ENCODE measurements at regions not wholly inside any gene's neighbourhood (a gene's known extent, or its start where the extent isn't known, plus 50 kb on each side); places are given as distances from the start of the nearest gene placed in this dataset.

- in situ Hi-C loops (cut with HindIII; ENCODE audit: low sequenced_read_pairs), result no loop called here
- DNase-seq (ENCODE audit: low read depth, low spot score), result no peak
- TF ChIP-seq CTCF (IDR thresholded peaks at IDR 0.05; ENCODE audit: low read depth, low read length), result no peak
- H3K4me3 ChIP-seq (ENCODE audit: low read depth, low read length), result no peak overlapping the region
Observed at GRCh38 chrX:113297437-113297836, 456.8 kb upstream of the AMOT start.

- TF ChIP-seq CTCF (IDR thresholded peaks at IDR 0.05; ENCODE audit: low read depth, low read length), result no peak
Observed at GRCh38 chrX:113289503-113289902, 448.9 kb upstream of the AMOT start.

GRCh38 chrX:113287761-113288160 lies 447.1 kb upstream of the AMOT start:
- DNase-seq (ENCODE audit: low read depth, low spot score), result no peak
- in situ Hi-C loops (cut with HindIII; ENCODE audit: low sequenced_read_pairs), result no loop called here
- no peak overlapping the region for H3K4me3 ChIP-seq (ENCODE audit: low read depth, low read length)
- TF ChIP-seq CTCF (IDR thresholded peaks at IDR 0.05; ENCODE audit: low read depth, low read length), result no peak

More at GRCh38 chrX:113289503-113289902, 448.9 kb upstream of the AMOT start:
- in situ Hi-C loops (cut with HindIII; ENCODE audit: low sequenced_read_pairs), result no loop called here
- H3K4me3 ChIP-seq (ENCODE audit: low read depth, low read length), result no peak overlapping the region
- DNase-seq (ENCODE audit: low read depth, low spot score), result no peak

- no peak for DNase-seq (ENCODE audit: low read depth, low spot score)
- in situ Hi-C loops (cut with HindIII; ENCODE audit: low sequenced_read_pairs), result no loop called here
- TF ChIP-seq CTCF (IDR thresholded peaks at IDR 0.05; ENCODE audit: low read depth, low read length), result no peak
- H3K4me3 ChIP-seq (ENCODE audit: low read depth, low read length), result no peak overlapping the region
Observed at GRCh38 chrX:113275804-113276203, 435.2 kb upstream of the AMOT start.

- TF ChIP-seq CTCF (IDR thresholded peaks at IDR 0.05; ENCODE audit: low read depth, low read length), result no peak
- in situ Hi-C loops (cut with HindIII; ENCODE audit: low sequenced_read_pairs), result no loop called here
- H3K4me3 ChIP-seq (ENCODE audit: low read depth, low read length), result no peak overlapping the region
- no peak for DNase-seq (ENCODE audit: low read depth, low spot score)
Observed at GRCh38 chrX:113274791-113275190, 434.2 kb upstream of the AMOT start.

- no peak overlapping the region for H3K4me3 ChIP-seq (ENCODE audit: low read depth, low read length)
- no peak for TF ChIP-seq CTCF (IDR thresholded peaks at IDR 0.05; ENCODE audit: low read depth, low read length)
- DNase-seq (ENCODE audit: low read depth, low spot score), result no peak
- in situ Hi-C loops (cut with HindIII; ENCODE audit: low sequenced_read_pairs), result no loop called here
Observed at GRCh38 chrX:113274345-113274744, 433.7 kb upstream of the AMOT start.

GRCh38 chrX:113269203-113269602 lies 428.6 kb upstream of the AMOT start:
- no peak overlapping the region for H3K4me3 ChIP-seq (ENCODE audit: low read depth, low read length)
- TF ChIP-seq CTCF (IDR thresholded peaks at IDR 0.05; ENCODE audit: low read depth, low read length), result no peak
- DNase-seq (ENCODE audit: low read depth, low spot score), result no peak
- in situ Hi-C loops (cut with HindIII; ENCODE audit: low sequenced_read_pairs), result no loop called here
